HG03354 (cell line): ENCODE measurements at regions not wholly inside any gene's neighbourhood (a gene's known extent, or its start where the extent isn't known, plus 50 kb on each side); places are given as distances from the start of the nearest gene placed in this dataset.

Experiments used
- ATAC-seq: cut with Tn5 transposase; IDR thresholded peaks from one replicate; pipeline ENCODE4 v1.9.1; 2021; ENCODE audit warnings: mild to moderate bottlenecking; ENCODE audit not compliant: unreplicated experiment, poor library complexity, severe bottlenecking

GRCh38 chr3:184632551-184633236, 71.1 kb downstream of the EPHB3 start:
- ATAC-seq: no peak
